Vagina (tissue), 2 donors: ENCODE measurements at regions not wholly inside any gene's neighbourhood (a gene's known extent, or its start where the extent isn't known, plus 50 kb on each side); places are given as distances from the start of the nearest gene placed in this dataset.

Source experiments
- CTCF ChIP-seq, 3 experiments: fragments of 450-650 bp in 2 of 3; fragments of 200-600 bp in 1 of 3; sonication (generic) in 1 of 3; IDR thresholded peaks; one replicate each; pipeline ENCODE4 v1.5.1; 2017 to 2019; ENCODE audit warnings: antibody characterized with exemption in 3 of 3, mild to moderate bottlenecking in 2 of 3, moderate library complexity in 2 of 3
- POLR2AphosphoS5 ChIP-seq, 2 donors: sonication (generic); formaldehyde crosslinking; IDR thresholded peaks; one replicate each; pipeline ENCODE4 v1.9.0; 2017; ENCODE audit warnings: antibody characterized with exemption in 2 of 2, mild to moderate bottlenecking in 2 of 2, low read depth in 1 of 2; ENCODE audit not compliant: insufficient read depth in 1 of 2

- no peak for TF ChIP-seq CTCF (IDR thresholded peaks at IDR 0.05)
- no peak for TF ChIP-seq POLR2AphosphoS5 (IDR thresholded peaks at IDR 0.05; ENCODE audit: insufficient read depth in 1 of 2, low read depth in 1 of 2)
Observed at GRCh38 chr7:79922894-79923293, 211.7 kb upstream of the GNAI1 start.
